Hepatocyte (in vitro differentiated cells): ENCODE measurements at regions not wholly inside any gene's neighbourhood (a gene's known extent, or its start where the extent isn't known, plus 50 kb on each side); places are given as distances from the start of the nearest gene placed in this dataset.
"Not testable (repeated sequence)": the region's sequence is repeated elsewhere in the genome, so short reads cannot be mapped to it uniquely, and the experiment has no call there.

Source experiments
- DNase-seq: peaks from one replicate; pipeline ENCODE4 v3.0.0-alpha.2; 2016; ENCODE audit warnings: low spot score
- H2AFZ ChIP-seq: fragments of 200-600 bp; sonication (generic); 2 replicates; pipeline ENCODE4 v1.6.0; 2016; ENCODE audit warnings: antibody characterized with exemption, mild to moderate bottlenecking
- H3K27ac ChIP-seq: fragments of 200-600 bp; sonication (generic); 2 replicates; pipeline ENCODE4 v1.5.1; 2016; ENCODE audit warnings: mild to moderate bottlenecking
- H3K27me3 ChIP-seq: fragments of 200-600 bp; sonication (generic); 2 replicates; pipeline ENCODE4 v1.6.1; 2016
- H3K36me3 ChIP-seq: fragments of 200-600 bp; sonication (generic); replicated peaks from 2 replicates; pipeline ENCODE4 v1.5.1; 2016; ENCODE audit warnings: low read depth; ENCODE audit not compliant: insufficient read depth
- H3K4me1 ChIP-seq: fragments of 200-600 bp; sonication (generic); 2 replicates; pipeline ENCODE4 v1.5.1; 2016; ENCODE audit warnings: mild to moderate bottlenecking, moderate library complexity; ENCODE audit not compliant: insufficient read depth
- H3K4me2 ChIP-seq: fragments of 200-600 bp; sonication (generic); 2 replicates; pipeline ENCODE4 v1.6.0; 2016
- H3K4me3 ChIP-seq: fragments of 200-600 bp; sonication (generic); 2 replicates; pipeline ENCODE4 v1.5.1; 2016; ENCODE audit warnings: mild to moderate bottlenecking
- H3K79me2 ChIP-seq: fragments of 200-600 bp; sonication (generic); 2 replicates; pipeline ENCODE4 v1.6.0; 2017; ENCODE audit warnings: mild to moderate bottlenecking
- H3K9me2 ChIP-seq: fragments of 200-600 bp; sonication (generic); replicated peaks from 2 replicates; pipeline ENCODE4 v1.6.0; 2017; ENCODE audit warnings: mild to moderate bottlenecking; ENCODE audit not compliant: insufficient read depth
- H3K9me3 ChIP-seq: fragments of 200-600 bp; sonication (generic); 2 replicates; pipeline ENCODE4 v1.5.1; 2016; ENCODE audit warnings: low read depth, mild to moderate bottlenecking
- H4K20me1 ChIP-seq: fragments of 200-600 bp; sonication (generic); 2 replicates; pipeline ENCODE4 v1.6.0; 2016; ENCODE audit warnings: mild to moderate bottlenecking; ENCODE audit not compliant: insufficient read depth, poor library complexity, severe bottlenecking
- CTCF ChIP-seq: fragments of 200-600 bp; sonication (generic); IDR thresholded peaks from 2 replicates; pipeline ENCODE4 v1.5.1; 2016; ENCODE audit warnings: antibody characterized with exemption, mild to moderate bottlenecking; ENCODE audit not compliant: poor library complexity
- EZH2 ChIP-seq: fragments of 200-600 bp; sonication (generic); IDR thresholded peaks from 2 replicates; pipeline ENCODE4 v1.6.1; 2016; ENCODE audit warnings: antibody characterized with exemption, mild to moderate bottlenecking, borderline replicate concordance
- EZH2phosphoT487 ChIP-seq: fragments of 200-600 bp; sonication (generic); IDR thresholded peaks from one replicate; pipeline ENCODE4 v1.6.1; 2018; ENCODE audit warnings: antibody characterized with exemption, mild to moderate bottlenecking, low read depth, moderate library complexity; ENCODE audit not compliant: unreplicated experiment, severe bottlenecking
- WGBS: methylation state at CpG from one replicate; pipeline ENCODE4 v1.1.6; 2016; ENCODE audit warnings: low lambda C conversion rate; ENCODE audit errors: missing lambda C conversion rate; 5-methylcytosine and 5-hydroxymethylcytosine counted together

GRCh38 chr7:127474457-127474856, 81.9 kb upstream of the ZNF800 start:
- no peaks in the 10 kb centered on the region for H3K4me1 ChIP-seq
- no peaks in the 10 kb centered on the region for H3K27me3 ChIP-seq
- H4K20me1 ChIP-seq, result no peaks in the 10 kb centered on the region
- no peaks in the 10 kb centered on the region for H3K36me3 ChIP-seq
- H3K4me2 ChIP-seq, result no peak overlapping the region
- no peak overlapping the region for H2AFZ ChIP-seq
- no peaks in the 10 kb centered on the region for H3K79me2 ChIP-seq
- no peaks in the 10 kb centered on the region for H3K9me2 ChIP-seq
- H3K4me3 ChIP-seq, result no peak overlapping the region
- H3K27ac ChIP-seq, result no peak overlapping the region
- DNase-seq, result no peak
- no peaks in the 10 kb centered on the region for H3K9me3 ChIP-seq
- TF ChIP-seq EZH2 (no peak), EZH2phosphoT487 (no peak), CTCF (no peak)

- no peaks in the 10 kb centered on the region for H3K4me1 ChIP-seq
- no peaks in the 10 kb centered on the region for H3K9me3 ChIP-seq
- H3K4me2 ChIP-seq, result no peak overlapping the region
- no peak overlapping the region for H3K4me3 ChIP-seq
- DNase-seq, result no peak
- no peak for TF ChIP-seq EZH2
- TF ChIP-seq EZH2phosphoT487, result no peak
- TF ChIP-seq CTCF, result no peak
- H3K79me2 ChIP-seq, result no peaks in the 10 kb centered on the region
- H2AFZ ChIP-seq, result no peak overlapping the region
- no peaks in the 10 kb centered on the region for H3K36me3 ChIP-seq
- H3K27ac ChIP-seq, result no peak overlapping the region
- 0% methylated on average over 1 of the region's 1 CpG for WGBS
- H4K20me1 ChIP-seq, result no peaks in the 10 kb centered on the region
- no peaks in the 10 kb centered on the region for H3K27me3 ChIP-seq
- no peaks in the 10 kb centered on the region for H3K9me2 ChIP-seq
Observed at GRCh38 chr7:127473409-127473808, 80.9 kb upstream of the ZNF800 start.

GRCh38 chr7:127460077-127460476, 67.6 kb upstream of the ZNF800 start:
- Histone ChIP-seq H3K9me3 (no peaks in the 10 kb centered on the region), H3K36me3 (no peaks in the 10 kb centered on the region), H3K4me3 (no peak overlapping the region), H3K79me2 (no peaks in the 10 kb centered on the region), H2AFZ (no peak overlapping the region), H4K20me1 (no peaks in the 10 kb centered on the region), H3K27me3 (no peaks in the 10 kb centered on the region), H3K27ac (no peak overlapping the region), H3K9me2 (no peaks in the 10 kb centered on the region), H3K4me2 (no peak overlapping the region), H3K4me1 (no peaks in the 10 kb centered on the region)
- TF ChIP-seq EZH2 (no peak), CTCF (no peak), EZH2phosphoT487 (no peak)
- no peak for DNase-seq

GRCh38 chr7:127451258-127451657, 58.8 kb upstream of the ZNF800 start:
- H2AFZ ChIP-seq, H3K4me3 ChIP-seq, H4K20me1 ChIP-seq, H3K9me2 ChIP-seq, H3K9me3 ChIP-seq, H3K36me3 ChIP-seq, H3K4me1 ChIP-seq, H3K4me2 ChIP-seq, H3K27ac ChIP-seq, H3K27me3 ChIP-seq, DNase-seq, H3K79me2 ChIP-seq: not testable (repeated sequence)
- 77% methylated on average over 10 of the region's 10 CpGs for WGBS
